Embryonic facial prominence (tissue), 1 donor: ENCODE measurements at regions not wholly inside any gene's neighbourhood (a gene's known extent, or its start where the extent isn't known, plus 50 kb on each side); places are given as distances from the start of the nearest gene placed in this dataset.

Experiments used
- DNase-seq: peaks from one replicate; pipeline ENCODE4 v3.0.0-alpha.2; 2016; ENCODE audit errors: extremely low spot score

- DNase-seq = no peak
Measured at GRCh38 chr2:228864131-228864530, 407.0 kb downstream of the PID1 start.

- DNase-seq = no peak
Measured at GRCh38 chr2:228860601-228861285, 410.3 kb downstream of the PID1 start.

GRCh38 chr2:228853151-228853550 lies 417.9 kb downstream of the PID1 start:
- no peak for DNase-seq

- no peak for DNase-seq
Measured at GRCh38 chr2:228848638-228849037, 422.4 kb downstream of the PID1 start.

- peak; percentile 23 for DNase-seq
Measured at GRCh38 chr2:228847684-228848083, 423.4 kb downstream of the PID1 start.

GRCh38 chr2:228846161-228846560 lies 424.9 kb downstream of the PID1 start:
- no peak for DNase-seq

GRCh38 chr2:228845162-228845925 lies 425.7 kb downstream of the PID1 start:
- DNase-seq = peak; percentile 30

GRCh38 chr2:228841877-228842276 lies 429.2 kb downstream of the PID1 start:
- no peak for DNase-seq

GRCh38 chr2:228841475-228841874 lies 429.6 kb downstream of the PID1 start:
- DNase-seq = no peak

GRCh38 chr2:228840743-228841114 lies 430.4 kb downstream of the PID1 start:
- no peak for DNase-seq

GRCh38 chr2:228840113-228840742 lies 430.9 kb downstream of the PID1 start:
- DNase-seq = no peak

- no peak for DNase-seq
Measured at GRCh38 chr2:228839421-228839876, 431.6 kb downstream of the PID1 start.

- DNase-seq = no peak
Measured at GRCh38 chr2:228838819-228839218, 432.3 kb downstream of the PID1 start.

GRCh38 chr2:228828397-228828796 lies 442.7 kb downstream of the PID1 start:
- DNase-seq = no peak

- DNase-seq = no peak
Measured at GRCh38 chr2:228827056-228827700, 443.9 kb downstream of the PID1 start.

GRCh38 chr2:228819701-228820100 lies 451.4 kb downstream of the PID1 start:
- DNase-seq = no peak

GRCh38 chr2:228802181-228803071 lies 468.7 kb downstream of the PID1 start:
- no peak for DNase-seq

- no peak for DNase-seq
Measured at GRCh38 chr2:228801451-228801850, 469.6 kb downstream of the PID1 start.

GRCh38 chr2:228799208-228799588 lies 471.9 kb downstream of the PID1 start:
- no peak for DNase-seq

- DNase-seq = no peak
Measured at GRCh38 chr2:228798458-228799207, 472.5 kb downstream of the PID1 start.

GRCh38 chr2:228796386-228796785 lies 474.7 kb downstream of the PID1 start:
- DNase-seq = no peak
